OCI-LY7 (cell line): ENCODE measurements at regions not wholly inside any gene's neighbourhood (a gene's known extent, or its start where the extent isn't known, plus 50 kb on each side); places are given as distances from the start of the nearest gene placed in this dataset.

Source experiments
- BruUV-seq: library from RNA; stranded (reverse); fragments of 400-500 nt; replicated peaks from 2 replicates; lab custom pipeline; 2021; lab: Mats Ljungman, UMichigan
- CTCF ChIA-PET: fragments of 300-600 bp; sonication (Branson Sonifier 250); formaldehyde crosslinking; loops from one replicate; lab custom pipeline; 2022; ENCODE audit warnings: antibody characterized with exemption; ENCODE audit not compliant: unreplicated experiment; lab: Charles Lee
- POLR2A ChIA-PET: fragments of 300-600 bp; sonication (Branson Sonifier 250); formaldehyde crosslinking; loops from one replicate; lab custom pipeline; 2022; ENCODE audit warnings: antibody characterized with exemption; lab: Charles Lee
- DNase-seq: peaks from one replicate; pipeline ENCODE4 v3.0.0-alpha.2; 2015; ENCODE audit warnings: low spot score
- H2AFZ ChIP-seq: fragments of 200-600 bp; sonication (generic), shearing (Covaris generic); 2 replicates; pipeline ENCODE4 v1.6.1; 2014; ENCODE audit warnings: mild to moderate bottlenecking, antibody characterized with exemption, low read length, moderate library complexity
- H3K27ac ChIP-seq: fragments of 200-600 bp; sonication (generic); 2 replicates; pipeline ENCODE4 v1.5.1; 2014; ENCODE audit warnings: mixed run types, low read depth, mild to moderate bottlenecking, moderate library complexity, low read length, inconsistent platforms; ENCODE audit not compliant: poor library complexity, severe bottlenecking
- H3K36me3 ChIP-seq: fragments of 200-600 bp; sonication (generic); 2 replicates; pipeline ENCODE4 v1.6.1; 2014; ENCODE audit warnings: mild to moderate bottlenecking, antibody characterized with exemption, low read length, moderate library complexity, mixed read lengths; ENCODE audit not compliant: insufficient read depth
- H3K4me1 ChIP-seq: fragments of 200-600 bp; sonication (generic); 2 replicates; pipeline ENCODE4 v1.5.1; 2014; ENCODE audit warnings: mild to moderate bottlenecking, low read length; ENCODE audit not compliant: insufficient read depth, poor library complexity, severe bottlenecking
- H3K4me2 ChIP-seq: fragments of 200-600 bp; sonication (generic); 2 replicates; pipeline ENCODE4 v1.6.1; 2014; ENCODE audit warnings: mild to moderate bottlenecking, low read length
- H3K4me3 ChIP-seq: fragments of 200-600 bp; sonication (generic); 2 replicates; pipeline ENCODE4 v1.5.1; 2014; ENCODE audit warnings: mild to moderate bottlenecking, low read depth, low read length; ENCODE audit not compliant: poor library complexity, severe bottlenecking
- H3K79me2 ChIP-seq: fragments of 200-600 bp; sonication (generic); 2 replicates; pipeline ENCODE4 v1.6.1; 2016; ENCODE audit warnings: low read depth, mild to moderate bottlenecking, low read length, moderate library complexity, mixed read lengths; ENCODE audit not compliant: insufficient read depth
- H3K9me2 ChIP-seq: fragments of 200-600 bp; sonication (generic); 2 replicates; pipeline ENCODE4 v1.6.1; 2016; ENCODE audit warnings: mild to moderate bottlenecking, low read length, mixed read lengths; ENCODE audit not compliant: insufficient read depth
- H3K9me3 ChIP-seq: fragments of 200-600 bp; sonication (generic); 2 replicates; pipeline ENCODE4 v1.6.1; 2014; ENCODE audit warnings: mild to moderate bottlenecking, mixed run types, low read length, mixed read lengths
- H4K20me1 ChIP-seq: fragments of 200-600 bp; sonication (generic); 2 replicates; pipeline ENCODE4 v1.6.1; 2014; ENCODE audit warnings: mild to moderate bottlenecking, antibody characterized with exemption, low read length, moderate library complexity, mixed read lengths; ENCODE audit not compliant: insufficient read depth
- CTCF ChIP-seq: fragments of 200-600 bp; sonication (generic); conservative IDR thresholded peaks from 2 replicates; pipeline ENCODE4 v1.5.1; 2014; ENCODE audit warnings: mild to moderate bottlenecking, antibody characterized with exemption, low read length, moderate library complexity, mixed read lengths
- EZH2phosphoT487 ChIP-seq: fragments of 200-600 bp; sonication (generic); IDR thresholded peaks from 2 replicates; pipeline ENCODE4 v1.6.1; 2018; ENCODE audit warnings: low read depth, borderline replicate concordance, mild to moderate bottlenecking, mixed run types, antibody characterized with exemption, low read length, moderate library complexity, mixed read lengths
- intact Hi-C: fragments of 100-400 bp; cut with micrococcal nuclease; formaldehyde crosslinking; loops from one replicate; pipeline ENCODE4 v1.10.0; 2022; ENCODE audit not compliant: unreplicated experiment

- H3K9me3 ChIP-seq, result no peaks in the 10 kb centered on the region
- TF ChIP-seq CTCF, result no peak
- TF ChIP-seq EZH2phosphoT487, result no peak
- intact Hi-C loops, result no loop called here
- ChIA-PET POLR2A (no interaction called here), CTCF (no interaction called here)
- no peak overlapping the region for H2AFZ ChIP-seq
- no peaks in the 10 kb centered on the region for H4K20me1 ChIP-seq
- no peak overlapping the region for H3K4me2 ChIP-seq
- no peak overlapping the region for H3K4me3 ChIP-seq
- BruUV-seq, result no TSS peak
- no peaks in the 10 kb centered on the region for H3K79me2 ChIP-seq
- no peak overlapping the region for H3K27ac ChIP-seq
- no peaks in the 10 kb centered on the region for H3K36me3 ChIP-seq
- no peak for DNase-seq
- H3K4me1 ChIP-seq, result no peaks in the 10 kb centered on the region
- no peaks in the 10 kb centered on the region for H3K9me2 ChIP-seq
Measured at GRCh38 chr11:15675683-15676082, 561.0 kb downstream of the INSC start.

- intact Hi-C loops, result no loop called here
- BruUV-seq, result no TSS peak
- Histone ChIP-seq H2AFZ (no peak overlapping the region), H3K4me3 (no peak overlapping the region), H3K4me1 (no peaks in the 10 kb centered on the region), H3K36me3 (no peaks in the 10 kb centered on the region), H3K4me2 (no peak overlapping the region), H3K79me2 (no peaks in the 10 kb centered on the region), H3K27ac (no peak overlapping the region), H4K20me1 (no peaks in the 10 kb centered on the region), H3K9me2 (no peaks in the 10 kb centered on the region), H3K9me3 (no peaks in the 10 kb centered on the region)
- CTCF ChIA-PET, result no interaction called here
- no peak for DNase-seq
- POLR2A ChIA-PET, result no interaction called here
- no peak for TF ChIP-seq CTCF
- TF ChIP-seq EZH2phosphoT487, result no peak
Measured at GRCh38 chr11:15677181-15677580, 562.5 kb downstream of the INSC start.

- ChIA-PET POLR2A (no interaction called here), CTCF (no interaction called here)
- Histone ChIP-seq H3K9me2 (no peaks in the 10 kb centered on the region), H3K36me3 (no peaks in the 10 kb centered on the region), H2AFZ (no peak overlapping the region), H3K79me2 (no peaks in the 10 kb centered on the region), H3K9me3 (no peaks in the 10 kb centered on the region), H3K4me2 (no peak overlapping the region), H3K4me1 (no peaks in the 10 kb centered on the region), H3K27ac (no peak overlapping the region), H4K20me1 (no peaks in the 10 kb centered on the region), H3K4me3 (no peak overlapping the region)
- no TSS peak for BruUV-seq
- no peak for DNase-seq
- TF ChIP-seq CTCF (no peak), EZH2phosphoT487 (no peak)
- intact Hi-C loops, result no loop called here
Measured at GRCh38 chr11:15683528-15683927, 568.8 kb downstream of the INSC start.
